ENCODE measurements at regions not wholly inside any gene's neighbourhood (a gene's known extent, or its start where the extent isn't known, plus 50 kb on each side); places are given as distances from the start of the nearest gene placed in this dataset.

DNA sequence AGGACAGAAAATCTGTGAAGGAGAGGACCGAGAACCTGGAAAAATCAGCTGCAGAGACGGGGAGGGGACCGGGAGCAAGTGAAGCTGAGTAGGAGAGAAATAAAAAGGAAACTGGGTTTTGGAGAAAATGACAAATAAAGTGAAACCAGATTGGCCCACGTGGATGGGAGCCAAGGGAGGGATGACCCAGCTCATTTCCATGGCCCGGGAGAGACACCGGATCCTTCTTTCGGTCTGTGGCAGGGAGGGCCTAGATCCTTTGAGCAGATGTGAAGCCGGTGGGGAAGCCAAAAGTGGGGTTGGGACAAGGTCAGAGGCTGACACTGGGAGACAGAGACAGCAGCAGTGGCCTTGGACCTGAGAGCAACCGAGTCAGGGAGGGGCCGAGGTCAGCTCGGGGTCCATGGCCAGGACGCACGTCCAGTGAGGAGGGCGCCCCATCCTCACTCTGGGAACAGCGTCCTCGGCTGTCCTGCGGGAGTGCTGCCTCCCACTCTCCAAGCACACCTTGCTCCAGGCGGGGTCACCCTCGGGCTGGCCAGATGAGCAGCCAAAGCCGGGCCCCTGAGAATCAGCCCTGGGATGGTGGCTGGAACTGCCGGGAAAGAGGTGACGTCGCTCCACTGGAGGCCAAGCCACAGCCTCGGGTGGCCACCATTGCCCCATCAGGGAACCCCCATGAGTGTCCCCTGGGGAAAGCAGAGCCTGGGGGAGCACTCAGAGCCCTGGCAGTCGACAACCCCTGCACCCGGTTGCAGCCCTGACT, 50.8 kb upstream of the CDR2 start:
- H3K27ac ChIP-seq (replicated peaks) = no peak overlapping the region
- DNase-seq (ENCODE audit: low read depth in 1 of 2, low spot score in 1 of 2) = no peak
- H3K27me3 ChIP-seq (ENCODE audit: insufficient read depth, poor library complexity, severe bottlenecking) = no peaks in the 10 kb centered on the region
- H3K4me3 ChIP-seq (replicated peaks; ENCODE audit: insufficient read depth, low read length) = no peak overlapping the region
- TF ChIP-seq GABPA (IDR thresholded peaks at IDR 0.05; ENCODE audit: low read depth) = no peak
- TF ChIP-seq, protein P1, sequence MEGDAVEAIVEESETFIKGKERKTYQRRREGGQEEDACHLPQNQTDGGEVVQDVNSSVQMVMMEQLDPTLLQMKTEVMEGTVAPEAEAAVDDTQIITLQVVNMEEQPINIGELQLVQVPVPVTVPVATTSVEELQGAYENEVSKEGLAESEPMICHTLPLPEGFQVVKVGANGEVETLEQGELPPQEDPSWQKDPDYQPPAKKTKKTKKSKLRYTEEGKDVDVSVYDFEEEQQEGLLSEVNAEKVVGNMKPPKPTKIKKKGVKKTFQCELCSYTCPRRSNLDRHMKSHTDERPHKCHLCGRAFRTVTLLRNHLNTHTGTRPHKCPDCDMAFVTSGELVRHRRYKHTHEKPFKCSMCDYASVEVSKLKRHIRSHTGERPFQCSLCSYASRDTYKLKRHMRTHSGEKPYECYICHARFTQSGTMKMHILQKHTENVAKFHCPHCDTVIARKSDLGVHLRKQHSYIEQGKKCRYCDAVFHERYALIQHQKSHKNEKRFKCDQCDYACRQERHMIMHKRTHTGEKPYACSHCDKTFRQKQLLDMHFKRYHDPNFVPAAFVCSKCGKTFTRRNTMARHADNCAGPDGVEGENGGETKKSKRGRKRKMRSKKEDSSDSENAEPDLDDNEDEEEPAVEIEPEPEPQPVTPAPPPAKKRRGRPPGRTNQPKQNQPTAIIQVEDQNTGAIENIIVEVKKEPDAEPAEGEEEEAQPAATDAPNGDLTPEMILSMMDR (IDR thresholded peaks at IDR 0.05; ENCODE audit: insufficient read depth, low read length) = no peak
- TF ChIP-seq POLR2AphosphoS5 (IDR thresholded peaks at IDR 0.05; ENCODE audit: low read depth) = no peak
- TF ChIP-seq SPI1 (IDR thresholded peaks at IDR 0.05; ENCODE audit: borderline replicate concordance, low read depth) = no peak
- TF ChIP-seq REST (IDR thresholded peaks at IDR 0.05; ENCODE audit: insufficient replicate concordance, low read depth) = no peak

- no peak overlapping the region for H3K27ac ChIP-seq (replicated peaks)
These were observed 49.9 kb upstream of the CDR2 start for GRCh38 chr16:22424161-22424937.

More at GRCh38 chr16:22424161-22424937, 49.9 kb upstream of the CDR2 start:
- no peaks in the 10 kb centered on the region for H3K27me3 ChIP-seq (ENCODE audit: insufficient read depth, poor library complexity, severe bottlenecking)
- no peak for TF ChIP-seq POLR2AphosphoS5 (IDR thresholded peaks at IDR 0.05; ENCODE audit: low read depth)
- TF ChIP-seq REST (IDR thresholded peaks at IDR 0.05; ENCODE audit: insufficient replicate concordance, low read depth) = no peak
- TF ChIP-seq GABPA (IDR thresholded peaks at IDR 0.05; ENCODE audit: low read depth) = no peak
- TF ChIP-seq SPI1 (IDR thresholded peaks at IDR 0.05; ENCODE audit: borderline replicate concordance, low read depth) = no peak
- TF ChIP-seq, protein P1 (IDR thresholded peaks at IDR 0.05; ENCODE audit: insufficient read depth, low read length) = no peak
- DNase-seq (ENCODE audit: low read depth in 1 of 2, low spot score in 1 of 2) = no peak
- H3K4me3 ChIP-seq (replicated peaks; ENCODE audit: insufficient read depth, low read length) = no peak overlapping the region

Measured in HL-60 (cell line).